Prostate gland (tissue), 2 donors: ENCODE measurements at regions not wholly inside any gene's neighbourhood (a gene's known extent, or its start where the extent isn't known, plus 50 kb on each side); places are given as distances from the start of the nearest gene placed in this dataset.

Experiments
- DNase-seq: peaks from one replicate; pipeline ENCODE4 v3.0.0-alpha.2; 2019; ENCODE audit warnings: low spot score
- H3K27ac ChIP-seq, 2 donors: fragments of 200-600 bp; sonication (generic); 2 replicates each; pipeline ENCODE4 v1.5.1; 2017 to 2019
- H3K27me3 ChIP-seq: fragments of 200-600 bp; sonication (generic); replicated peaks from 2 replicates; pipeline ENCODE4 v1.5.1; 2019; ENCODE audit not compliant: insufficient read depth
- H3K36me3 ChIP-seq, 2 donors: fragments of 200-600 bp; sonication (generic); 1 replicate in 1 of 2; 2 replicates in 1 of 2; pipeline versions ENCODE4 v1.5.1 to v1.8.1; 2017 to 2019
- H3K4me1 ChIP-seq: fragments of 200-600 bp; sonication (generic); replicated peaks from 2 replicates; pipeline ENCODE4 v1.5.1; 2019
- H3K4me3 ChIP-seq, 2 donors: fragments of 200-600 bp; sonication (generic); 2 replicates each; pipeline ENCODE4 v1.5.1; 2017 to 2019
- H3K9me3 ChIP-seq: fragments of 200-600 bp; sonication (generic); 2 replicates; pipeline ENCODE4 v1.5.1; 2017
- CTCF ChIP-seq, 4 experiments: fragments of 200-600 bp in 2 of 4; fragments of 450-650 bp in 2 of 4; sonication (generic) in 2 of 4; IDR thresholded peaks; 1 replicate in 3 of 4; 2 replicates in 1 of 4; pipeline ENCODE4 v1.5.1; 2016 to 2019; ENCODE audit warnings: antibody characterized with exemption in 4 of 4, mild to moderate bottlenecking in 2 of 4, moderate library complexity in 2 of 4
- POLR2A ChIP-seq: fragments of 450-650 bp; IDR thresholded peaks from one replicate; pipeline ENCODE4 v1.6.1; 2016; ENCODE audit warnings: antibody characterized with exemption, mild to moderate bottlenecking
- POLR2AphosphoS5 ChIP-seq: sonication (generic); formaldehyde crosslinking; IDR thresholded peaks from one replicate; pipeline ENCODE4 v1.6.1; 2017; ENCODE audit warnings: antibody characterized with exemption
- WGBS: methylation state at CpG from one replicate; pipeline ENCODE4 v1.1.5; 2018; 5-methylcytosine and 5-hydroxymethylcytosine counted together
- intact Hi-C: fragments of 100-400 bp; cut with DNase I; formaldehyde crosslinking; loops from one replicate; pipeline ENCODE4 v1.14.2; 2022

GRCh38 chr2:105972246-105972645 is 221.9 kb downstream of the UXS1 start:
- no peaks in the 10 kb centered on the region for H3K9me3 ChIP-seq
- no peaks in the 10 kb centered on the region for H3K36me3 ChIP-seq
- no peak for DNase-seq
- intact Hi-C loops, result no loop called here
- no peak for TF ChIP-seq POLR2A
- TF ChIP-seq POLR2AphosphoS5, result no peak
- TF ChIP-seq CTCF (IDR thresholded peaks at IDR 0.05), result no peak
- no peaks in the 10 kb centered on the region for H3K4me1 ChIP-seq
- H3K4me3 ChIP-seq, result no peak overlapping the region
- H3K27ac ChIP-seq, result no peak overlapping the region
- WGBS, result 33% methylated on average over 3 of the region's 3 CpGs
- H3K27me3 ChIP-seq, result no peaks in the 10 kb centered on the region

DNA sequence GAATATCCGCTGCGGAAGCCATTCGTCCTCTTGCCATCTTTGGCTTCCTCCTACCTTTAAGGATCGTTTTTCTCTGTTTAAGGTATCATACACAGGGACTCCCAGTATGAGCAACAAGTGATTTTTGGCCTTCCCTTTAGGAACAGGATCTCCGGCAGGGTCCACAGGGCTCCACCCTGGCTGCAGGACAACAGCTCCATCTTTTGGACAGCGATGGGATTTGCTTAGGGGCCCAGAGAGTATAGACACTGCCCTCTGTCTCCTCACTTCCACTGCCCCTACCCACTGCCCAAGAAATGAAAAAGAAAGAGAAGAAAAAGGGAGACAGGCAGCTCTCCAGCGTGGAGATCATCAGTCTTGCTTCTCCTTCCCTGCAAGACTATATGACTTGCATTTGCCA is 224.5 kb downstream of the UXS1 start:
- H3K27me3 ChIP-seq, result no peaks in the 10 kb centered on the region
- no peak for DNase-seq

DNA sequence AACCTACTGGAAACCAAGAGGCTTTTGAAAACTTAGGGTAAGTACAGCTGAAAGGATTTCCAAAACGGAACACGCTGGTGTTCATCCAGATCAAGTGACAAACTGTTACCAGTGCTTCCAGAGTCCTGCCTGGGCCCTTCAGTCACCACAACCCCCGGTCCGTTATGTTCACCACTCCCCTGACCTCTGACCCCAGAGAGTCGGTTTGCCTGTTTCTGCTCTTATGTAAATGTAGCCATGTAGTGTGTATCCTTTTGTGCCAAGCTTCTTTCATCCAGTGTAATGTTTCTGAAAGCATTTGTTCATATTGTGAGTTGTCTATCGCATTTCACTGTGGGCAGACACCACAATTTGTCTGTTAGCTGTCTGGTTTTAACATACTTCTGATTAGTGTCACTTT is 217.5 kb downstream of the NCK2 start:
- Histone ChIP-seq H3K27ac (no peak overlapping the region), H3K4me3 (no peak overlapping the region), H3K9me3 (no peaks in the 10 kb centered on the region), H3K27me3 (no peaks in the 10 kb centered on the region), H3K36me3 (no peaks in the 10 kb centered on the region), H3K4me1 (no peaks in the 10 kb centered on the region)
- TF ChIP-seq CTCF (IDR thresholded peaks at IDR 0.05) (no peak), POLR2A (no peak), POLR2AphosphoS5 (no peak)
- intact Hi-C loops, result no loop called here
- WGBS, result 84% methylated on average over 6 of the region's 6 CpGs
- no peak for DNase-seq

More for the DNA sequence above, 224.5 kb downstream of the UXS1 start:
- no peak for TF ChIP-seq POLR2AphosphoS5
- Histone ChIP-seq H3K9me3 (no peaks in the 10 kb centered on the region), H3K4me3 (no peak overlapping the region), H3K36me3 (no peaks in the 10 kb centered on the region), H3K27ac (no peak overlapping the region), H3K4me1 (no peaks in the 10 kb centered on the region)
- WGBS, result 77% methylated on average over 7 of the region's 7 CpGs
- intact Hi-C loops, result no loop called here

GRCh38 chr2:105961599-105962146 is 217.0 kb downstream of the NCK2 start:
- Histone ChIP-seq H3K4me3 (no peak overlapping the region), H3K27me3 (no peaks in the 10 kb centered on the region), H3K36me3 (no peaks in the 10 kb centered on the region), H3K27ac (no peak overlapping the region), H3K9me3 (no peaks in the 10 kb centered on the region), H3K4me1 (no peaks in the 10 kb centered on the region)
- TF ChIP-seq CTCF (IDR thresholded peaks at IDR 0.05) (no peak), POLR2AphosphoS5 (no peak), POLR2A (no peak)
- no peak for DNase-seq
- intact Hi-C loops, result no loop called here
- WGBS, result 86% methylated on average over 6 of the region's 6 CpGs

- 81% methylated on average over 4 of the region's 4 CpGs for WGBS
- no peak overlapping the region for H3K4me3 ChIP-seq
- no peaks in the 10 kb centered on the region for H3K9me3 ChIP-seq
- TF ChIP-seq CTCF (IDR thresholded peaks at IDR 0.05) (no peak), POLR2A (no peak), POLR2AphosphoS5 (no peak)
- DNase-seq, result no peak
- H3K27ac ChIP-seq, result no peak overlapping the region
- H3K27me3 ChIP-seq, result no peaks in the 10 kb centered on the region
- intact Hi-C loops, result no loop called here
- no peaks in the 10 kb centered on the region for H3K36me3 ChIP-seq
- H3K4me1 ChIP-seq, result no peaks in the 10 kb centered on the region
Measured at GRCh38 chr2:105959357-105959756, 214.6 kb downstream of the NCK2 start.
